ENCODE measurements at regions not wholly inside any gene's neighbourhood (a gene's known extent, or its start where the extent isn't known, plus 50 kb on each side); places are given as distances from the start of the nearest gene placed in this dataset.

DNA sequence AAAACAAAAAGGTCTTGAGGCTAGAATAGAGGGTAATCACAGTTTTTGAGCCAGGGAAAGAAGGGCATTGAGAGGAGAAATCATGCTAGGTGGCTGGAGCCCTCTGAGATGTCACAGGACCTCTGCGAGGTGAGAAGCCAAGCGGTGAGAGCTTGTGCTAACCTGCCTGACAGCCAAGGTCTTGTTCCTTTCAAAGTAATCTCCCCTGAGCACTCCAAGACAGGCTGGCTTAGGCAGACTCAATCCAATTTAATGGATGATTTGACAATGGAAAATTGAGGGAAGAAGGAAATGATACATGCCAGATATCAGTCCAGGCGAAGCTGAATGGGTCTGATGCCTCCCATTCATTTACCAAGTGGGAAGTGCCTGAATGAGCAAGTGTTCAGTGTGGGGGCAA is 311.9 kb upstream of the PTBP2 start:
- H3K4me2 ChIP-seq (ENCODE audit: insufficient read depth, low read length) = no peak overlapping the region
- H4K20me1 ChIP-seq (replicated peaks; ENCODE audit: control insufficient read depth, extremely low read depth, insufficient read depth, low read length) = no peaks in the 10 kb centered on the region
- no peak overlapping the region for H2AFZ ChIP-seq (ENCODE audit: low read depth, low read length)
- TF ChIP-seq POLR2A (IDR thresholded peaks at IDR 0.05; ENCODE audit: low read depth, low read length) (no peak), POLR2AphosphoS5 (IDR thresholded peaks at IDR 0.05; ENCODE audit: insufficient read depth, low read depth, low read length) (no peak)
- no peaks in the 10 kb centered on the region for H3K36me3 ChIP-seq (ENCODE audit: control insufficient read depth in 2 of 2, extremely low read depth in 1 of 2, insufficient read depth in 2 of 2, low read length in 2 of 2)
- no TSS peak for BruUV-seq (replicated peaks)
- no peaks in the 10 kb centered on the region for H3K4me1 ChIP-seq (ENCODE audit: control insufficient read depth, extremely low read depth, insufficient read depth, low read length)
- CTCF ChIA-PET = no interaction called here
- intact Hi-C loops (cut with micrococcal nuclease) (no loop called here), dilution Hi-C loops (cut with MboI; ENCODE audit: extremely low pct_ligation_motif_present, low sequenced_read_pairs) (no loop called here)
- H3K9me1 ChIP-seq (replicated peaks; ENCODE audit: control insufficient read depth, extremely low read depth, insufficient read depth, low read length) = no peaks in the 10 kb centered on the region
- POLR2A ChIA-PET = no interaction called here
- H3K9me3 ChIP-seq (replicated peaks; ENCODE audit: control insufficient read depth, insufficient read depth, low read length) = no peaks in the 10 kb centered on the region
- no peak overlapping the region for H3K27ac ChIP-seq (ENCODE audit: insufficient read depth, low read depth, low read length)
- H3K9ac ChIP-seq (replicated peaks; ENCODE audit: extremely low read depth, insufficient read depth, low read length) = no peak overlapping the region
- H3K27me3 ChIP-seq (ENCODE audit: control insufficient read depth in 2 of 2, insufficient read depth in 2 of 2, low read length in 2 of 2) = peaks cover 0 to 2% of the 10 kb centered on the region in 2 experiments
- DNase-seq (ENCODE audit: low read depth, low spot score) = no peak
- no peak for FAIRE-seq
- H3K79me2 ChIP-seq (ENCODE audit: control insufficient read depth, insufficient read depth, low read length) = no peaks in the 10 kb centered on the region
- H3K4me3 ChIP-seq (replicated peaks in 1 of 3; ENCODE audit: insufficient read depth in 1 of 3, low read depth in 1 of 3, low read length in 3 of 3) = no peak overlapping the region

GRCh38 chr1:96411006-96411405 is 310.6 kb upstream of the PTBP2 start:
- H3K4me3 ChIP-seq (replicated peaks in 1 of 3; ENCODE audit: insufficient read depth in 1 of 3, low read depth in 1 of 3, low read length in 3 of 3) = no peak overlapping the region
- no peak overlapping the region for H3K27ac ChIP-seq (ENCODE audit: insufficient read depth, low read depth, low read length)
- H3K79me2 ChIP-seq (ENCODE audit: control insufficient read depth, insufficient read depth, low read length) = no peaks in the 10 kb centered on the region
- no peaks in the 10 kb centered on the region for H4K20me1 ChIP-seq (replicated peaks; ENCODE audit: control insufficient read depth, extremely low read depth, insufficient read depth, low read length)
- no TSS peak for BruUV-seq (replicated peaks)
- POLR2A ChIA-PET = no interaction called here
- peaks cover 0 to 2% of the 10 kb centered on the region in 2 experiments for H3K27me3 ChIP-seq (ENCODE audit: control insufficient read depth in 2 of 2, insufficient read depth in 2 of 2, low read length in 2 of 2)
- no peak for FAIRE-seq
- no peaks in the 10 kb centered on the region for H3K36me3 ChIP-seq (ENCODE audit: control insufficient read depth in 2 of 2, extremely low read depth in 1 of 2, insufficient read depth in 2 of 2, low read length in 2 of 2)
- dilution Hi-C loops (cut with MboI; ENCODE audit: extremely low pct_ligation_motif_present, low sequenced_read_pairs) = no loop called here
- H3K9ac ChIP-seq (replicated peaks; ENCODE audit: extremely low read depth, insufficient read depth, low read length) = no peak overlapping the region
- H3K9me3 ChIP-seq (replicated peaks; ENCODE audit: control insufficient read depth, insufficient read depth, low read length) = no peaks in the 10 kb centered on the region
- no peaks in the 10 kb centered on the region for H3K4me1 ChIP-seq (ENCODE audit: control insufficient read depth, extremely low read depth, insufficient read depth, low read length)
- no peak overlapping the region for H3K4me2 ChIP-seq (ENCODE audit: insufficient read depth, low read length)
- TF ChIP-seq EZH2 (IDR thresholded peaks at IDR 0.05; ENCODE audit: borderline replicate concordance, low read depth, low read length, severe bottlenecking) = no peak
- no peak for TF ChIP-seq POLR2A (IDR thresholded peaks at IDR 0.05; ENCODE audit: low read depth, low read length)
- TF ChIP-seq MYC (IDR thresholded peaks at IDR 0.05; ENCODE audit: low read depth, low read length) = no peak
- no peak for TF ChIP-seq GATA2 (IDR thresholded peaks at IDR 0.05; ENCODE audit: insufficient read depth, insufficient read length, low read depth, low read length)
- no peak for TF ChIP-seq MAX (IDR thresholded peaks at IDR 0.05; ENCODE audit: insufficient read depth, insufficient read length)
- TF ChIP-seq FOS (IDR thresholded peaks at IDR 0.05; ENCODE audit: borderline replicate concordance, insufficient read depth, low read length) = no peak
- TF ChIP-seq JUN (IDR thresholded peaks at IDR 0.05; ENCODE audit: borderline replicate concordance, insufficient read depth, insufficient read length, low read depth) = no peak
- no peak for TF ChIP-seq POLR2AphosphoS5 (IDR thresholded peaks at IDR 0.05; ENCODE audit: insufficient read depth, low read depth, low read length)
- TF ChIP-seq CTCF (IDR thresholded peaks at IDR 0.05; ENCODE audit: extremely low read depth in 1 of 2, insufficient read depth in 1 of 2, low read depth in 1 of 2, low read length in 2 of 2) = no peak
- DNase-seq (ENCODE audit: low read depth, low spot score) = no peak
- H2AFZ ChIP-seq (ENCODE audit: low read depth, low read length) = no peak overlapping the region
- intact Hi-C loops (cut with micrococcal nuclease) = no loop called here
- CTCF ChIA-PET = no interaction called here
- H3K9me1 ChIP-seq (replicated peaks; ENCODE audit: control insufficient read depth, extremely low read depth, insufficient read depth, low read length) = no peaks in the 10 kb centered on the region

Data from endothelial cell of umbilical vein (primary cell).